GM19467 (cell line): ENCODE measurements at regions not wholly inside any gene's neighbourhood (a gene's known extent, or its start where the extent isn't known, plus 50 kb on each side); places are given as distances from the start of the nearest gene placed in this dataset.

Experiments used
- ATAC-seq: cut with Tn5 transposase; IDR thresholded peaks from one replicate; pipeline ENCODE4 v1.9.1; 2021; ENCODE audit warnings: mild to moderate bottlenecking, moderate library complexity; ENCODE audit not compliant: unreplicated experiment

GRCh38 chr3:188088948-188089685 lies 64.8 kb upstream of the LPP start:
- ATAC-seq: no peak

GRCh38 chr3:188090620-188091309 lies 63.2 kb upstream of the LPP start:
- no peak for ATAC-seq

DNA sequence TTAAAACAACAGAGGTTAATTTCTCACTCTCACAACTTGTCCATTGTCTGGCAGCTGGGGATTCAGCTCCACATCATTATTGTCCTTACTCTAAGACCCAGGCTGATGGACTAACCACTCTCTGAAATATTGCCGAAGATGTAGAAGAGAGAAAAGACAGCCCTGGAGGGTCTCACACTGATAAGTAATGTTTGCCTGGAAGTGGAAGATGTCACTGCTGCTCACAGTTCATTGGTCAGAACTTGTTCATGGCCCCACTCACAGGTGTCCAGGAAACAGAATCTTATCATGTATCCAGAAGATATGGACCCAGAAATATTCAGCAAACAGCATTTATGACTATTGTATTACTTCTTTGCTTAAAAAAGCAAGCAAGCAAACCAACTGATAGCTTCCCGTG lies 62.2 kb upstream of the LPP start:
- no peak for ATAC-seq

- no peak for ATAC-seq
Measured at GRCh38 chr3:188092648-188093047, 61.3 kb upstream of the LPP start.

- no peak for ATAC-seq
Measured at GRCh38 chr3:188095431-188095830, 58.5 kb upstream of the LPP start.

DNA sequence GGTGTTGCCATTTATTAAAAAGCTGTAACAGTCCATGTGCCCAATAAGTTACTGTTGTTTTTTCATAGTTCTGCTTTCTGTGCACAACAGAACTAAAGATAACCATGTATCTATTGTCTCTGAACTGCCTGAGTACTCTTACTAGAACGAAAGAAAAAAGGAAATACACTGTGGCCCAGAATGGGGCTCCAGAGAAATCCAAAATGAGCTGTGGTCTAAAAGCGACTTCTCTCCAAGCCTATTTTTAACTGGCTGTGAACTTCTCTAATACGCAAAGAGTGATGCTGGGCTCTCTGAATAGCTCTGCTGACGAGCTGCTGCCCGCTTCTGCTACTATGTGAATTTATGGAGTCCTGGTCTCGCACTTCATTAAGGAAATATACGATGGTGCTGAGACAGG lies 56.2 kb upstream of the LPP start:
- no peak for ATAC-seq

- ATAC-seq: no peak
Measured at GRCh38 chr3:188099907-188100306, 54.0 kb upstream of the LPP start.

- ATAC-seq: no peak
Measured at GRCh38 chr3:188102861-188103547, 51.0 kb upstream of the LPP start.

- no peak for ATAC-seq
Measured at GRCh38 chr3:188104050-188104449, 49.9 kb upstream of the LPP start.
